ENCODE measurements at regions not wholly inside any gene's neighbourhood (a gene's known extent, or its start where the extent isn't known, plus 50 kb on each side); places are given as distances from the start of the nearest gene placed in this dataset.

GRCh38 chr9:115525111-115526058 is 407.4 kb upstream of the TNC start:
- H4K20me1 ChIP-seq (ENCODE audit: control insufficient read depth, insufficient read depth, insufficient read length) = no peaks in the 10 kb centered on the region

More at GRCh38 chr9:115525111-115526058, 407.4 kb upstream of the TNC start:
- H2BK12ac ChIP-seq (ENCODE audit: insufficient read length, low read depth, low read length) = no peak overlapping the region
- H3K9ac ChIP-seq (ENCODE audit: extremely low read depth, insufficient read length, low read length) = no peak overlapping the region
- H3K14ac ChIP-seq (ENCODE audit: insufficient read depth, low read length) = no peak overlapping the region
- H3K27ac Mint-ChIP-seq = no peak overlapping the region
- no peaks in the 10 kb centered on the region for H3K9me3 ChIP-seq (ENCODE audit: control insufficient read depth, low read depth, low read length)
- no peak overlapping the region for H3K4me3 Mint-ChIP-seq
- H3K4me1 ChIP-seq (ENCODE audit: insufficient read depth, low read length) = no peaks in the 10 kb centered on the region
- H3K56ac ChIP-seq (ENCODE audit: insufficient read length, low read depth, low read length) = no peak overlapping the region
- no peak overlapping the region for H3K23ac ChIP-seq (ENCODE audit: insufficient read length, low read depth, low read length)
- no peak for DNase-seq
- H2BK5ac ChIP-seq (ENCODE audit: insufficient read length, low read length) = no peak overlapping the region
- no peaks in the 10 kb centered on the region for H3K79me2 ChIP-seq (ENCODE audit: insufficient read depth, low read length)
- H3K9me3 Mint-ChIP-seq = peaks cover 0 to 5% of the 10 kb centered on the region in 2 experiments; a peak in 2 of 5 replicates
- H3K27me3 ChIP-seq (ENCODE audit: insufficient read depth, low read length) = no peaks in the 10 kb centered on the region
- peaks cover 0 to 16% (median 8%) of the 10 kb centered on the region in 3 experiments; a peak in 4 of 7 replicates for H3K36me3 Mint-ChIP-seq (ENCODE audit: insufficient read depth in 1 of 3, low read depth in 3 of 3)
- H4K5ac ChIP-seq (ENCODE audit: insufficient read length, low read depth, low read length) = no peak overlapping the region
- no peaks in the 10 kb centered on the region for H3K79me1 ChIP-seq (ENCODE audit: insufficient read depth, low read depth, low read length, poor library complexity, severe bottlenecking)
- no peaks in the 10 kb centered on the region for H3K23me2 ChIP-seq (ENCODE audit: insufficient read length, low read depth, low read length, poor library complexity, severe bottlenecking)
- H2AFZ ChIP-seq (ENCODE audit: low read length) = no peak overlapping the region
- WGBS (ENCODE audit: extremely low coverage, insufficient read length, low lambda C conversion rate) = no CpG with 5 or more reads among the region's 7 CpGs
- no peak overlapping the region for H4K8ac ChIP-seq (replicated peaks; ENCODE audit: insufficient read length, low read depth, low read length)
- H2BK15ac ChIP-seq (ENCODE audit: low read depth, low read length) = no peak overlapping the region
- no peak overlapping the region for H3K4me2 ChIP-seq (ENCODE audit: insufficient read depth, insufficient read length, low read length)
- H3T11ph ChIP-seq (ENCODE audit: low read length) = no peak overlapping the region
- no peak overlapping the region for H2BK20ac ChIP-seq (ENCODE audit: low read depth, low read length, poor library complexity, severe bottlenecking)
- H3K27ac ChIP-seq (ENCODE audit: insufficient read length, low read depth, low read length) = no peak overlapping the region
- no peak overlapping the region for H2AK5ac ChIP-seq (ENCODE audit: insufficient read length, low read length)
- TF ChIP-seq CTCF (conservative IDR thresholded peaks at IDR 0.05) = no peak
- H3K4me1 Mint-ChIP-seq = peaks cover 3 to 4% of the 10 kb centered on the region in 2 experiments
- no peaks in the 10 kb centered on the region for H3K27me3 Mint-ChIP-seq (ENCODE audit: low read depth)
- H3K18ac ChIP-seq (ENCODE audit: insufficient read length, low read depth, low read length) = no peak overlapping the region
- no peak overlapping the region for H4K91ac ChIP-seq (ENCODE audit: insufficient read length, low read depth, low read length)
- H3K4ac ChIP-seq (ENCODE audit: low read depth, low read length) = no peak overlapping the region
- no peak overlapping the region for H2BK120ac ChIP-seq (ENCODE audit: low read depth, low read length, poor library complexity, severe bottlenecking)
